SIG-M5 treated with dmso at 0.1 percent for 504 hours (cell line): ENCODE measurements at regions not wholly inside any gene's neighbourhood (a gene's known extent, or its start where the extent isn't known, plus 50 kb on each side); places are given as distances from the start of the nearest gene placed in this dataset.
"Not testable (repeated sequence)": the region's sequence is repeated elsewhere in the genome, so short reads cannot be mapped to it uniquely, and the experiment has no call there.

Source experiments
- DNase-seq: peaks from one replicate; lab custom pipeline; 2025; ENCODE audit not compliant: unreplicated experiment; lab: John Stamatoyannopoulos, UW

- DNase-seq = no peak
Measured at GRCh38 chr2:47653902-47654789, 83.4 kb upstream of the KCNK12 start.

GRCh38 chr2:47653036-47653435, 82.3 kb upstream of the KCNK12 start:
- DNase-seq = no peak

GRCh38 chr2:47652061-47652690, 81.4 kb upstream of the KCNK12 start:
- DNase-seq = no peak

- DNase-seq = no peak
Measured at GRCh38 chr2:47651296-47651695, 80.5 kb upstream of the KCNK12 start.

GRCh38 chr2:47650001-47650535, 79.3 kb upstream of the KCNK12 start:
- DNase-seq = no peak

GRCh38 chr2:47645246-47645645, 74.5 kb upstream of the KCNK12 start:
- DNase-seq = no peak

- DNase-seq = no peak
Measured at GRCh38 chr2:47644351-47644750, 73.6 kb upstream of the KCNK12 start.

- DNase-seq = no peak
Measured at GRCh38 chr2:47641366-47641765, 70.6 kb upstream of the KCNK12 start.

- no peak for DNase-seq
Measured at GRCh38 chr2:47640356-47640755, 69.6 kb upstream of the KCNK12 start.

- DNase-seq = no peak
Measured at GRCh38 chr2:47639467-47639866, 68.7 kb upstream of the KCNK12 start.

GRCh38 chr2:47638430-47638829, 67.6 kb upstream of the KCNK12 start:
- no peak for DNase-seq

GRCh38 chr2:47636596-47637264, 65.9 kb upstream of the KCNK12 start:
- DNase-seq = no peak

GRCh38 chr2:47636176-47636575, 65.4 kb upstream of the KCNK12 start:
- DNase-seq = no peak

GRCh38 chr2:47632754-47633153, 62.0 kb upstream of the KCNK12 start:
- no peak for DNase-seq

- DNase-seq = peak; percentile 6
Measured at GRCh38 chr2:47631792-47632398, 61.1 kb upstream of the KCNK12 start.

- no peak for DNase-seq
Measured at GRCh38 chr2:47631306-47631705, 60.5 kb upstream of the KCNK12 start.

GRCh38 chr2:47629501-47630460, 59.0 kb upstream of the KCNK12 start:
- no peak for DNase-seq

- no peak for DNase-seq
Measured at GRCh38 chr2:47628904-47629303, 58.1 kb upstream of the KCNK12 start.

- no peak for DNase-seq
Measured at GRCh38 chr2:47626664-47627063, 55.9 kb upstream of the KCNK12 start.

- not testable (repeated sequence) for DNase-seq
Measured at GRCh38 chr2:47623140-47623539, 52.4 kb upstream of the KCNK12 start.
